Astrocyte of the cerebellum (primary cell): ENCODE measurements at regions not wholly inside any gene's neighbourhood (a gene's known extent, or its start where the extent isn't known, plus 50 kb on each side); places are given as distances from the start of the nearest gene placed in this dataset.

Experiments
- DNase-seq: peaks from one replicate; pipeline ENCODE4 v3.0.0-alpha.2; 2011; ENCODE audit warnings: low read depth
- H3K4me3 ChIP-seq: 2 replicates; pipeline ENCODE4 v1.5.1; 2011; ENCODE audit warnings: mild to moderate bottlenecking, low read depth, low read length, moderate library complexity
- in situ Hi-C: cut with HindIII; loops from 2 replicates; pipeline ENCODE4 v1.10.0; 2017; ENCODE audit warnings: low sequenced_read_pairs
- TF ChIP-seq, protein P1 (sequence below): IDR thresholded peaks from 2 replicates; pipeline ENCODE4 v1.5.1; 2012; ENCODE audit warnings: low read length, low read depth, moderate library complexity, mild to moderate bottlenecking; ENCODE audit errors: missing control alignments

DNA sequence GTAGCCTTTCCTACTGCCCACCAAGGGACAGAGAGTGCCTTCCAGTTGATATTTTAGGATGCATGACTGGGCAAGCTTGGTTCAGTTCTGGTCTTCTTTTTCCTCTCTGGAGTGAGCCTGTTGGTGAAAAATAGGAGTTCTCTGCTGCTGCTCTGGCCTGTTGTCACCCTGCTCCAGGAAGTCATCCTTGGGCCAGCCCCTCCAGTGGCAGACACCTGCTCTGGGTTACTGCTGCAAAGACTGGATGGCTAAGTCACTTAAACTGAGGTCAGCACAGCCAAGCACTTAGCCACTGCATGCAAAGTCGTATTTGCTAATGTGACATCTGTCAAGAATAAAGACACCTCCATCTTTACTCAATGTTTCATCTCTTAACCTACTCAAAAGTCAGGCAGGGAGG is 219.6 kb upstream of the ID2 start:
- in situ Hi-C loops: no loop called here
- no peak overlapping the region for H3K4me3 ChIP-seq
- TF ChIP-seq, protein P1, sequence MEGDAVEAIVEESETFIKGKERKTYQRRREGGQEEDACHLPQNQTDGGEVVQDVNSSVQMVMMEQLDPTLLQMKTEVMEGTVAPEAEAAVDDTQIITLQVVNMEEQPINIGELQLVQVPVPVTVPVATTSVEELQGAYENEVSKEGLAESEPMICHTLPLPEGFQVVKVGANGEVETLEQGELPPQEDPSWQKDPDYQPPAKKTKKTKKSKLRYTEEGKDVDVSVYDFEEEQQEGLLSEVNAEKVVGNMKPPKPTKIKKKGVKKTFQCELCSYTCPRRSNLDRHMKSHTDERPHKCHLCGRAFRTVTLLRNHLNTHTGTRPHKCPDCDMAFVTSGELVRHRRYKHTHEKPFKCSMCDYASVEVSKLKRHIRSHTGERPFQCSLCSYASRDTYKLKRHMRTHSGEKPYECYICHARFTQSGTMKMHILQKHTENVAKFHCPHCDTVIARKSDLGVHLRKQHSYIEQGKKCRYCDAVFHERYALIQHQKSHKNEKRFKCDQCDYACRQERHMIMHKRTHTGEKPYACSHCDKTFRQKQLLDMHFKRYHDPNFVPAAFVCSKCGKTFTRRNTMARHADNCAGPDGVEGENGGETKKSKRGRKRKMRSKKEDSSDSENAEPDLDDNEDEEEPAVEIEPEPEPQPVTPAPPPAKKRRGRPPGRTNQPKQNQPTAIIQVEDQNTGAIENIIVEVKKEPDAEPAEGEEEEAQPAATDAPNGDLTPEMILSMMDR: no peak
- DNase-seq: no peak

DNA sequence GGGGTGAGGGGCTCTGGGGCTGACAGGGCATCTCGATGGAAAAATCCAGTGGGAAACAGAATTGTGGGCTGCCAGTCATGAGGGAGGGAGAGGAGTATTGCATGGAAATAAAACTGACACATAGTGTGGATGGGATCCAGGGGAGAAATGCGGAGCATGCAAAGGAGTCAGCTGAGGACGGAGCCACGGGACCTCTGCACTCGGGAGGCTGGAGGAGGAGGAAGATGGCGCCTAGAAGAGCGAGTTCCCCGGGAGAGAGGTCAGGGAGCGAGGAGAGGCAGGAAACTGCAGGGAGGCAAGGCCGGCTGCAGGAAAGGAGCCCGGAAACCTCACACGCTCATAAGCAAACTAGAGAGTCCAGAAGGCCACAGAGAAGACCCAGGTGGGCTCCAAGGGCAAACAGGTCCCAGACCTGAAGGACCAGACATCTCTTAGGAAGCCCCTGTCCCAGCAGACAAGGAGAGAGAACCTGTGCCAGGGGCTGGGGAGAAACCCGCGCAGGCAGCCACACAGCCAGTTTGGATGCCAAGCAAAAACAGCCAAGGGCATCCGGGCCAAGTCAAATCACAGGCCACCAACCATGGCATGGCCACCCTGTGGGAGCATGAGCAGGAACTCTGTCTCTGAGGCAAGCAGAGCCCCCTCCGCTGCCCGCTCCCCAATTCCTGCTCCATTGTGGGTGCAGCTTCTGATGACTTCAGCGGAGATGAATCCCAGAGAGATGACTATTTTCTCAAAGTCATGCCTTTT is 218.8 kb upstream of the ID2 start:
- TF ChIP-seq, protein P1: no peak
- DNase-seq: no peak
- no peak overlapping the region for H3K4me3 ChIP-seq
- in situ Hi-C loops: no loop called here

GRCh38 chr2:8465560-8465959 is 216.3 kb upstream of the ID2 start:
- no peak overlapping the region for H3K4me3 ChIP-seq
- TF ChIP-seq, protein P1: no peak
- in situ Hi-C loops: no loop called here
- DNase-seq: no peak

- DNase-seq: peak; percentile 13
- TF ChIP-seq, protein P1: no peak
- in situ Hi-C loops: no loop called here
- no peak overlapping the region for H3K4me3 ChIP-seq
Observed at GRCh38 chr2:8469709-8470493, 212.0 kb upstream of the ID2 start.

- DNase-seq: no peak
- no peak overlapping the region for H3K4me3 ChIP-seq
- in situ Hi-C loops: no loop called here
- TF ChIP-seq, protein P1: no peak
Observed at GRCh38 chr2:8472545-8473323, 209.1 kb upstream of the ID2 start.

DNA sequence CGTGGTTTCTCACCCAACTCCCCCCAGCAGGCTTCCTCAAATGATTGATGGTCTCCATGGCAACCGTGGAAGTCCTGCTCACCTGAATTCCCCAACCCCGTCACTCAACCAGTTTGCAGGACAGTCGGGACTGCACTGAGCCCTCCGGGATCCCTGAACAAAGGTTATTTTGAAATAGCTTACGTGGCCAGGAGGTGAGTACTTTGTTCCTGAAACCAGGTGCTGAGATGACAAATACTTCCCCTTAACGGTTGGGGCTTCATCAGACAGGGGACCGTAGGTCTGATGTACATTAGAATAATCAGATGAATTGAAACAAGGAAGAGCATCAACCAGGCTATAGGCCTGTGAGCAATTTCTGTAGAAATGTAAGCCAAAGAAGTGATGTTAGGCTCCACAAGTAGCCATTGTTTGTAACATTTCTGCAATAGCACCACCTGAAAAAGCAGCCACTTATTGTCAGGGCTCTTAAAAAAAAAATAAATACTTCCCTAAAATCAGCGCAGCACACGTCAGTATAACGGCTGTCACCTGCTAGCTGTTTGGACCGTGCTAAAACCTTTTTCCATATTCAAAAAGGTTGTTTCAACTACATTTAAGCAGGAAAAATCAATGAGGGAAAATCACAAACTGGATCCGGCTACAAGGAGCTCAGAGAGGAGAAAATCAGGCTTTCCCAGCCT is 206.4 kb upstream of the ID2 start:
- in situ Hi-C loops: no loop called here
- DNase-seq: no peak

More for the DNA sequence above, 206.4 kb upstream of the ID2 start:
- TF ChIP-seq, protein P1: no peak
- no peak overlapping the region for H3K4me3 ChIP-seq
